Medulla oblongata (tissue), 1 donor: ENCODE measurements at regions not wholly inside any gene's neighbourhood (a gene's known extent, or its start where the extent isn't known, plus 50 kb on each side); places are given as distances from the start of the nearest gene placed in this dataset.
A peak's percentile ranks its signal among the peaks of the same experiment; 100 is the strongest.

Experiments
- DNase-seq: peaks from one replicate; pipeline ENCODE4 v3.0.0-alpha.2; 2015; ENCODE audit errors: extremely low spot score

DNA sequence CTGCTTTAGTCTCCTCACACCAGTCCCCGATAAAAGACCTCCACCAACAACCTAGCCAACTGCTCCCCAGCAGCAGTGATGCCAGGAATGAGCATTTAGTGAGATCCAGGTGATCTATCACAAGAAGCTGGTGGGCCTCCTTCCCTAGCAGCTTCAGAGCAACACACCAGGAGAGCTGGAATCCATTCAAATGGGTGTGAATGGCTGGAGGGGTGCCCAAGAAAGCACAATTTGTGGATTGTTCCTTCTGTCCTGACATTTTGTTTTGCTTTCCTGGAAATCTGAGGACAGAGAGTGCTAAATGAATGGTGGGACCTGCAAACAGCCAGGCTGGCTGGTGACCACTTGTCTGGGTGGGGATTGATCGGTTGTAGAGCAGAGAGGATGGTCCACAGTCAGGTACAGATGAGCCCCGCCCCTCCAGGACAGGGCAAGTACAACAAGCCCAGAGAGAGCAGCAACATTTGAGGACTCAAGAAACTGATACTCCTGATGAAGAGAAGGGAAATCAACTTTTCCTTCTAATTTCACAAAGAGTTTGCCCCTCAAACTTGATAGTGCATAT, 316.8 kb downstream of the VPS13C start:
- DNase-seq, result peak; percentile 7

DNA sequence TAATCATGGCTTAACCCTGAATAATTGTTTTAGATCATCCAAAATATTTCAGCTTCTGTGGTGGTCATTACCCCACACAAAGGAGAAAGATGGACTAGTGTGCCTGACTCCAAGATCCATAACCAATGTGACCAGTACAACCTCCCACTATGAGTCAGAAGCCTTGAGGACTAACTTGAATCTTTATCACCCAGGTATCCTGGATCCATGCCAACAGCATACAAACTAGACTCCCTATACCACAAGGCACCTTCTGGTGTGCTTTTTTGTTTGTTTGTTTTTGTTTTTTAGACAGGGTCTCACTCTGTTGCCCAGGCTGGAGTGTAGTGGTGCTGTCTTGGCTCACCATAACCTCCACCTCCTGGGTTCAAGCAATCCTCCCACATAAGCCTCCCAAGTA, 317.7 kb downstream of the VPS13C start:
- no peak for DNase-seq

DNA sequence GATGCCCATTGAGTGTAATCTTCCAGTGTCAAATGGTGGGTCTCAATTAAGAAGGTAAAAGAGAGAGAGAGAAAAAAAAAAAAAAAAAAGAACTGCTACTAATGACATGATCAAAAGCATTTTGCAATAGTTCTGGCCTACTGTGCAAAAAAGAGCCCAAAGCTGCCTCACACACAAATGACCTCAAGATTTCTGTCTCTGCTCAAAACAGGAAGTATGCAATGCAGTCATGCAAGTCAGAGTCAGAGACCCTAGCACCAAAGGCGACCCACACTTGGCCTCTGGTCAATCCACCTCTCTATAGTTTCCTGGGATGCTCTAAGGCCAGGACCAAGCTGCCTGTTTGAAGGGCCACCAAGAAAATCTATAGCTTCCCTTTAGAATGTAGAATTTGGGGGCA, 323.5 kb downstream of the VPS13C start:
- no peak for DNase-seq

DNA sequence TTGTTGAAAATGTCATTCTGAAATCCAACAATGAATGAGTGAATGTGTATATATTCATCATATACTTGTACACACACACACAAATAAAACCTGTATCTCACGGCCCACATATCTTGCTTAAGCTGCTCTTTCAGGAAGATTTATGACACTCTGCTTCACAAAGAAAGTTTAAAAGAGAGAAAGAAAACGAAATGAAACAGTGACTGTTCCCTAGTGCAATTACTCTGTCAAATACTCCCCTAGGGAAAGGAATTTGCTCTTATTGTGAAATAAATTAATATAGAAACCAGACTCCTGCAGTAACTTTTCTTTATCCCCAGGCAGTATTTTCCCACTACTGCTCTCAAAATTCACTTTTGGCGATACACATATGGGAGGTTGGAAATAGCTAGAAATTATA, 329.1 kb downstream of the VPS13C start:
- DNase-seq, result no peak

DNA sequence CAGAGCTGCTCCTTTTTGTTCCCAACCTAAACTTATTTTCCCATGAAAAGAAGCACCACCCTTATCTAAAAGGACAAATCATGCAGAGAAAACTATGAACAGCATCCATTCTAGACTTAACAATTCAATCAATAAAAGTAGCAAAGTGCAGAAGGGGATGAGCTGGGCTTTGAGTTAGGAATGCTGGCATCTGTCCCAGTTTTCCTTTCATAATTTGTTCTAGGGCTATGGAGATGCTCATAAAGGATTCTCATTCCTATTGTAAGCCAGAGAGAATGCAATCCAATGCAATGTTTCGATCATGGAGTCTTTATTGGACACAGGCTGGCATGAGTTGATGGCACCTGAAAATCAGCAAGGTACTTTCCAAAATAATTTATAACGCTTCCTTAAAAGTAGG, 330.6 kb downstream of the VPS13C start:
- no peak for DNase-seq

DNA sequence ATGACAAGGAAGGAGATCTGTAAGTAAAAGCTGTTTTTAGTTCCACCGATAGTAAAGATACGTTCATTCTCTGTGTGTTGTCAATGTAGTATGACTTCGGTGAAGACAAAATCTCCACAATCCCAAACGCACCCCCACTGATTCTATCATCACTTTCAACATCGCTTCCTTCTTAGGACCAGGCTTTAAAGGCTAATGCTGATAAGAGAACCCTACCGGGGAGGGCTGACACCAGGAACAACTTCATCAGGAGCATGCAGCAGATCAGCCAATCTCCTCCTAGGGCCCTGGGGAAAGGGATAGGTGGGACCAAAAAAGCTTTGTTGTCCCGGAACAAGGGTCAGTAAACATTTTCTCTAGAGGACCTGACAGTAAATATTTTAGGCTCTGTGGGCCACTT, 334.1 kb downstream of the VPS13C start:
- DNase-seq, result no peak

DNA sequence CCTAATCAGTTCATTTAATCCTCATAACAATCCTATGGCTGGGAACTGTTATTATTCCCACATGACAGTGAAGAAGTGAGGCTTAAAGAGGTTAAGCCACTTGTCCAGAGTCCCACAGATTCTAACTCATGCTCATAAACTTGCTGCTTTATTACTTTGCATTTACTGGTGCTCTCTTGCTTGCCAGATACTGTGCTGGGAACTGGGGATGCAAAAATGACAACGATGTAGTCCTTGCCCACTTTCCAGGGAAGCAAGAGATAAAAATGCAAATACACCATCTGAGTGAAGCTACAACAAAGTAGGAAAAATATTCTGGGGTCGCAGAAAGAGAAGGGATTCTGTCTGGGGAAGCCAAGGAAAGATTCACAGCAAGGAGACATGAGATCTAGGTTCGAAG, 335.0 kb downstream of the VPS13C start:
- no peak for DNase-seq

DNA sequence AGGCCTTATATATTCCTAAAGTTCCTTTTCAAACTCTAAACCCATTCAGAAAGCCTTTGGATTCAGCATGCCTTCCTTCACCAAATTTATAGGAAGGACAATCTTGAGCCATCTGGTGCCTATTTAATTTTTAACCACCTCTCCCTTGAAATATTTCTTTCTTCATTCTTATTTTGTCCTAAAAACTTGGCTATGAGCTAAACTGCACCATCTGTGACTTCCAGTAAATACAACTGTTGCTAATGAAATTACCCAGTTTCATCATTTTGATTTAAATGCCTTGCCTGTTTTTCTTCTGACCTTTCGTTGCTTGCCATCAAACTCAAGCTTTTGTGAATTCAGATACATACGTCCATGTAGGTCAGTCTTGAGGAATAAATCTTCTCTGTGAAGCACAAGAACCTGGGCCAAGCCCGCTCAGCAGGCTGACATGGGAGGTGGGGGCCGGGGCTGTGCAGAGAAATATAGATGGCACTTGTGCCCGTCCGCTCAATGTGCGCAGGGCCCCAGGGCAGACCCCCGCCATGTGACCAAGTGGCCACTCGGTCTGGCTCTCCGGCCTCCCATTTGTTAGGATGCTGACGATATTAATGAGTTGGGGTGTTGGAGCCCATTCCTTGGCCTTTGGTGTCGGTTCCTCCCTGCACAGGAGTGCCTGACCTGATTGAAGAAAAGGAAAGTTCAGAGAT, 335.9 kb downstream of the VPS13C start:
- DNase-seq, result no peak

DNA sequence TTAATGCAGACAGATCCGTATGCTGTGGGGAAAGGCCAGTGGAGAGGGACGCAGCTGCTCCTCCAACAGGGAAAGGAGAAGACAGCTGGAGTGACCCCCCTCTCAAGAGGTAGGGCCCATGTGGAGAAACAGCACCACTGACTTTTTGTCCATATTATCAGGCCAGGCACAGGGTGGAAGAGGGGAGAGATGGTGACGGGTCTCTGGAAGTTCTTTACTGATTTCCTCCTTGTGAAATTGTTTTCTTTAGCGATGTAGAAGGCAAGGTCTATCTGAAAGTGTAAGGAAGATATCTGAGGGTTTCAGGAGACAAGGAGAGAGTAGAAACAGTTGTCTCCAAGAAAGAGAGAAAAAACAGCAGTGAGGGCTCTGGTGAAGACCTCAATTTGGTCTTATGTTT, 338.8 kb downstream of the VPS13C start:
- DNase-seq, result no peak

DNA sequence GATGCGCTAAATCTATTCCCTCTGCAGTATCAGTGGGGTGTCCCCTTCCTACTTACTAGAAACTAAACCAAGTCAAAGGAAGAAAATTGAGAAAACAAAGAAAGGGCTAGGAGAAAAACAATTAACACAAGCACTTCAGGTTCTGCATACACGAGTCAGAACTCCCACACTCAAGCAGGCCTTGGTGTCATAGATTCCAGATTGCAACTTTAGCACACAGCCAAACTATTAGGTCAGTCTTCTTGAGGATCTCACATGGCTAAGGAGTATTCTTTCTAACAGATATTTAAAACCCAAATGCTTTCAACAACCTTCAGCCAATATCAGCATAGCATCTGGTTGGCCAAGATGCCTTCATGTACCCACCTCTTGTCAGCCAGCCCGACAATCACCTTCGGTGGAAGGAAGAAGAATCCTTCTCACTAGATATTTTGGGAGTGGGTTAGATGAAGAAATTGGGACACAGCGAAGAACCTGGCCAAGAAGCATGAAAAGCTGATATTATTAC, 340.0 kb downstream of the VPS13C start:
- DNase-seq, result no peak

DNA sequence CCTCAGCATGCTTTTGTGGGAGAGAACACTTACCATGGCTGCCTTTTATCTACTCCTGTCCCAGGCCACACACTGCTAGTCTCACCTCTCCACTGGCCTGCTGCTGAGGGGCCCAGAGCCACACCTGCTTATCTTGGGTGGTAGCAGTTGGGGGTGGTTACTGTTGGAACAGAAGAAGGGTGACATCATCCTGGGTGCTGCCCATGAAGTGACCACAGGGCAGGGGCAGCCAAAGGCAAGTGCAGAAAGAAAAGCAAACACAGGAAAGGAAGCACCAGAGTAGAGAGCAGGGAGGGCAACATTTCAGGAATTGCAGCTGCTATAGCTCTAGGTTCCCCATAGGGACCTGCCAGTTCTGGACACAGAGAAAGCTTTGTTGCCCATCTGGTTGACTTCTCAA, 345.2 kb downstream of the VPS13C start:
- DNase-seq, result no peak

DNA sequence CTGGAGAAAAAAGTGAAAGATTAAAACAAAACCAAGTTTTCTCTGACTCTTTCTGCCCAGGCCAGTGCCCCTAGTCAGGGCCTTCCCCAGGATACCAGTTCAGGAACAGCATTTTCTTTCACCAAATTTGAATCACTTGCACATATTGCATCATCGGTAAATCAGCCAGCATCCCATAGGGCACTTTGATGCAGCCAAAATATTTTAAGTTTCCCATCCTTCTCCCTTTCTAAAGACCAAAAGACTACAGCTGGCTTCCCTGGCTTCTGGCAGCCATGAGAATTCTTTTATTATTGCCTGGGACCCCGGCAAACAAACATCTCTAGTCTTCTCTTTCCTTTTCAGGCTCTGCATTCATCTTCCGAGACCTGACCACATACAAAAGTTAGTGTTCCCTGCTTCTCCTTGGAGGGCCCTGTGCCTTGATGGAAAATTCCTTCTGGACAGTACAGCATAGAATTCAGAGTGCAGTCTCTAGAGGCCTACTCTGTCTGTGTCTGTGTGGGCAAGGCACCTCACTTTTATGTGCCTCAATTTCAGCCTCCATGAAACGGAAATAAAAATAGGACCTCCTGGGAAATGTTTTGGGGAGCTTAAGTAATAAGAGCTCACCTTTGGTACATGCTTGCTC, 348.0 kb downstream of the VPS13C start:
- peak; percentile 81 for DNase-seq

DNA sequence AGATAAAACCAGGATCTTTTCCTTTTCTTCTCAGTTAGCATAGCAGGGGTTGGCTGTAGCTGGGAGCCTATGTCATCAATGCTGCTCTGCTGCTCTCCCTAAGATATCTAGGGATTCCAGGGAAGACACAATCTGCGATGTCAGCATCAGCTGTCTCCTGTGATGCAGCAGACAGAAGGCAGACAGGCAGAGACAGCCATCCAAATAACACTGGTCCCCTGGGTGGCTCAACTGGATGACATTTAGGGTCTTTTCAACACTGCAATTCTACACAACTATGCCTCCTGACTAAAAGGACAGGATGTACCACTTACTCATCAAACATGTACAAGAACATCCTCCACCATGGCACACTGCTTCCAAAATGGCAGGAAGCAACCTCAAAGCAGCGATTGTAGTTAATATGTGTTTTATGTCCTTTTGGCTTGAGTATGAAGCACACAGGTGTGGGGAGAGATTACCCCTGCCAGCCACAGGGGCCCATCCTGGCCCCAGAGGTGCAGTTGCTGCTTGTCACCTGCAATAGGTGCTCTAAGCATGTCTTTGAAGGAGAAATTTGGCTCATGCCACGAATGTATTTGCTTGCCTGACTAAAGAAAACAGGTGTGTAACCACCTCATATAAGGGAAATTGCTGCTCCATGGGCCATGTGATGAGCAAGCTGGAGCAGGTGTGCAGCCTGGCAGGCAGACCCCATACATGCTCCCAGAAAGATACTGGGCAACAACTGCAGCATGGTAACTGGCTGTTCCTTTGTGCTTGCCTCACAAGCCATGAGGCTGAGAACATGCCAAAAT, 357.8 kb downstream of the VPS13C start:
- peak; percentile 35 for DNase-seq

DNA sequence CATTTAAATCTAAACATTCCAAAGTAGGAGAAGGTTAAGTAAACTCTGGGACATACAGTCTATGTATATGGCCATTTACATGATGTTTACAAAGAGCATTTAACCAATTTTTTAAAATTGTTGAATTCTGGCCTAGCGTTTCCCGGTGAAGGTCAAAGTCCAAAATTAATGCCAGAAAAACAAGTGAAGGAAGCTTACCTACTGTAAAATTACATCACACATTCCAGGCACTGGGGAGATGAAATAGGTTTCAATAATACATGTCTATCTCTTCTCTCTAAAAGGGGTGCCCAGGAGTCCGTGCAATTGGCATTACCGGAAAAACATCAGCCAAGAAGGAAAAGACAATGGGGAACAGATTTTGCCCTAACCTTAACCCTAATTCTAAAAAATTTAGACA, 358.8 kb downstream of the VPS13C start:
- DNase-seq, result no peak

DNA sequence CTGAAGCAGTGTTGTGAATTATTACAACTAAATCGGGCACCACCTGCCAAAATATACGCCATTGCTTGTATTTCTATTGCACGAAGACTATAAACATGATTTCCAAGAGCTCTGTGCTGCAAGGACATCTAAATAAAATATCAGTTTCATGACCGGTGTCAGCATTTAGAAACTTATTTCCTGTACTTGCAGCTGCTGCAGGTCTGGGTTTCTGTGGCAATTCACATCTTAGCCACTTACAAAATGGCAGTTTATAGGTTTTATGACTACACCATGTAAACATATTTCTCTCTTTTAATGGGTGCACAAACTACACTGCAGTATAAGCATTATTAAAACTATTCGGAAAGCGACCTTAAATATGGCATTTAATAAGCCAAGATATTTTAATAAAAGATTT, 359.4 kb downstream of the VPS13C start:
- DNase-seq, result no peak

DNA sequence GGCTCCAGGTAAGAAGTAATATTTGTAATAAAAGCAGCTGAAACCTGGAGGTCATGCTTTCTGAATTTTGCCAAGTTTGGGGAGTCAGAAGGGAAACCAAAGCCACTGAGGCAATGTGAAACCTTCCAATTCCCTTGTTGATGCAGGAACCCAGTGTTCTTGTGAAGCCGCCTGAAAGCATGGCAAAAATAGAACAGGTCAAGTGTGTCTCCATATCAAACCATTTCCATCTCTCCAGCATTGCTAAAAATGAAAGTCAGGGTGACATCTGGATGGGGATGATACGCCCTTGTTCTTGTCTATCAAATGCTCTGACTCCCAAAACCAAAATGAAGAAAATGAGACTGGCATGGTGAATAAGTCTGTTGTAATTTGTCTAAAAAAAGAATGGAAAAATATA, 362.5 kb downstream of the VPS13C start:
- DNase-seq, result no peak

DNA sequence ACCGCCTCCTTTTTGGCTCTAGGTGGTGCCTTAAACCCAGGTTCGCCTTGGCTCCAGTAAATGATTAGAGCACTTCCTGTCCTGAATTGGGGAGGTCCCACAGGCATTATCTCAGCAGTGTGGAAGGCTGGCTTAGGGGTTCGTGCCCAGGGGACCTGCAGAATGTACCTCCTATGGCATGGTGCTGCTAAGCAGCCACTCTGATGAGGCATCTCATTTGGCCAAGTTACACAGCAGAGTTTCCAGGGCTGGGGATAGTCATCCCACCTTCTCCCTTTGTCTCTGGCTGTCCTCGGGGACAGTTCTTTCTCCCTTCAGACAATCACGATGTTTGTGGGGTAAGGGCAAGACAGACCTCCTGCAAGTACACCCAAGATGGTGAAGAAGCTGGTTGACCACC, 371.2 kb downstream of the VPS13C start:
- no peak for DNase-seq

DNA sequence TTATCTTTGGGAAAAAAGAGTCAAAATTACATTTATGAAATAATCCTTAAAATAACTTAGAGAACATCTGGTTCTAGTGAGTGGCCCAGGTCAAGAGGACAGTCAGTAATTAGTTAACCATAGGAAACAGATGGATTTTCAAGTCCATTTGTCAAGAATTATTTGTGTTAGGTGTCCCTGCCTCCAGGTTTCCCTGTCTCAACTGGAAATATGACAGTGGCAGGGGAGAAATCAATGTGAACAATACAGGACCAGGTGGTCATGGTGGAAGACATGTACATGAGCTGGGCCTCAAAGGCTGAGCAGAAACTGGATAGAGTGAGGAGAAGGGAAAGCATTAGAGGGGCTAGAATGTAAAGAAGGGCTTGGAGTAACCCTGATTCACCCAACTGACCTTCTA, 372.6 kb downstream of the VPS13C start:
- DNase-seq, result no peak

DNA sequence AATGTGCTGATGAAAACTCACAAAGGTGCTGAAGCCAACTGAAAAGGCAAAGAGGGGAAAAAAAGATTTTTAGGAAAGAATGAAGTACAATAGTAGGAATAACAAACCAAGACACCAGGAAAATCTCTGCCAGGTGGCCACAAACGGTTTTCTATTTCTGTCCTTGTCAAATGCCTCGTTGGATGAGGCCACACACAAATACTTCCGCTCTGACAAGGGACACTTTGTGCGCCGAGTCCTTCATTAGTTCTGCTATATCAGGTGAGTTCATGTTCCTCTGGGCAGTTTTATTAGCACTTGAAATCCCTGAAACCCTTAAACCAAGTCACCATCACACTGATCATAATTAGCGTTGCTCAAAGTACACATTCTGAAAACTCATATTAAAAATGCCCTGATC, 373.1 kb downstream of the VPS13C start:
- DNase-seq, result no peak

DNA sequence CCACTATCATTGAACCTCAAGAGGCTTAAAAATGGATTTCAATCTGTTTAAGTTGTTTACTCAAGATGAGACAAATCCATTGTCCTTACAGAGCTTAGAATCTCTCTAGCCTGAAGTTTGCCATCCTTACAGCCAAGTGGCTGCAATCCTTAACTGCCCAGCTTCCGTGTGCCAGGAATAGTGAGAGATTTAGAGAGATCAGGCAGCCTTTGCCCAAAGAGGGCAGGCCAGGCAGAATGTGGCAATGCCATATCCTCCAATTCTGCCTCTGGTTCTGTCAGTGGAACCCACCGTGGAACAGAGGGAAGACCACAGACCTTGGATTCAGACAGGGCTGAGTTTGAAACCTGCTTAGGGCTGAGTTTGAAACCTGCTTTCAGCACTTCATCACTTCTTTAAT, 374.3 kb downstream of the VPS13C start:
- no peak for DNase-seq

DNA sequence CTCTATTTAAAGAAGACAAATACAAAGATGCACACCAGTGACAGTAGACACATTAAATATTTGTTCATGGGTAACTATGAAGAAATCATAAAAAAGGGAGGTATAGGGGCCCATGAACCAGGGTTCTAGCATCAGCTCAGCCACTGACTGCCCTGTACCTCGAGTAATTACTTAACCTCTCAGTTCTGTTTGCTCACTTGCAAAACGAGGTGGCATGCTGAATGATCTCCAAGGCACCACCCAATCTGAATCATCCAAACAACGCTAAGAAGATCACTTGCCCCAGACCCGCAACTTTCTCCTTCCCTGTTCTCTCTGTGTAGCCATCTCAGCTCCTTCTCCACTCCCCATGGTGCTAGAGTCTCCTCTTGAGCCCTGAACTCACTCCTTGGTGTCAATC, 374.7 kb downstream of the VPS13C start:
- no peak for DNase-seq

DNA sequence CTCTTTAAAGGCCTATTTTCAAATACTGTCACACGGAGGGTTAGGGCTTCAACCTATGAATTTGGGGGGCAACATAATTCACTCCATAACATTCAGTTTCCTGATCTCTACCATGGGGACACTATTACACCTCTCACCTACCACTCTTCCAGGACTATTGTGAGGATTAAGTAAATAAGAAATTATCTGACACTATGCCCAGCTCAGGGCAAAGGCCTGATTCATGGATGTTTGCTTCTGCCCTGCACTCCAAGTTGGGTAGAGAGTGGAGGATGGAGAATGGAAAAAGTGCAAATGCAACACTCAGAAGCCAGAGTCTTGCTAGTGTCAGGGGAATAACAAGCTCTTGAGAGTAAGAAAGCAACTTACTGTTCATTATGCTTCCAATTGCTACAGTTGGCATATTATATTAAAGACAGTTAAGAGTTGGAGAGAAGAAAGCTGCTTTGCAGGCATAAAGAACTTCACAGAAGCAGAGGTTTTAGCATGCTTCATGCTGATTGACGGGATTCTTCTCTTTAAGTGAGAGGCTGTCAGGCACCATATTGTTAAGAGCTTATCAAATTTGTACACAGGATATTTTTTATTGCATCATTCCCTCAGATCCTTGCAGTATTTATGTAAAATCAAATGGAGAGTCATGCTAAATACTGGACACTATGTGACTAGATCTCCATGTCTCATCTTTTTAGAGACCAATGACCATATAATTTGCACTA, 375.3 kb downstream of the VPS13C start:
- no peak for DNase-seq
